ENCODE measurements at regions not wholly inside any gene's neighbourhood (a gene's known extent, or its start where the extent isn't known, plus 50 kb on each side); places are given as distances from the start of the nearest gene placed in this dataset.

DNA sequence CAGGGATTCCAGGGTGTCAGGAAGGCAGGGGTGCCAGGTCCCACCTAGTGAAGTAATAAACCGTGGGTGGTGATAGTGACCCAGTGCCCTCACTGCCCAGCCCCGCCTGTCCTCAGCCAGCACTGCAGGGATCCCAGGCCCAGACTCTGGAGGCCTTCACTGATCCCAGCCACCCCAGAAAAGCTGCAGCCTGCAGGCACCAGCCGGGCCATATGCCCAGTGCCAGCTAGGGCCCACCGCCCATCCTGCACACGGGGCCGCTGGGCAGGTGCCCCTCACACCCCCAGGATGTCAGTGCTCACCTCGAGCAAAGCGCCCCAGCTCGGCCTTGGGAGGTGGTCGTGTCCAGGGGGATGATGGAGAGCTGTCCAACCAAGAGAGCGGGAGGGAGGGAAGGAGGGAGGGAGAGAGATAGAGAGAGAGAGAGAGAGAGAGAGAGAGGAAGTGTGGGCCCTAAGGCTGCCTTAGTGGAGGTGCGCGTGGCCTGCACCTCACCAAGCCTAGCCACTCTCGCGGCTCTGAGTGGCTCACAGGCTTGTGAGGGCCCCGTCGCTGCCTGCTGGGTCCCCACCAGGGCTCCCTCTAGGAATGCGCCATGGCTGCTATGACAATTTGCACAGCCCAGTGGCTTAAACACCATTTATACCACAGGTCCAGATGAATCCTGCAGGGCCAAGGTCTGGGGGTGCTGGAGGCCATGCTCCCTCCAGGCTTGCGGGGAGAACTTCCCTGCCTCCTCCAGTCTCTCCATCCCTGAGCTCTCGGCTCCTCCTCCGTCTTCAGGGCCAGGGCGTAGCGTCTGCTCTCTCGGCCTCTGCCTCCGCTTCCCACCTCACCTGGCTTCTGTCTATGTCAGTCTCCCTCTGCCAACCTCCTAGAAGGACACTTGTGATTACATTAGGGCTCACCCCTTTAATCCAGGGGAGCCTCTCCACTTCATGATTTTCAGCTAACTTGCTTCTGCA, 401.0 kb downstream of the TMEM121 start:
- TF ChIP-seq CTCF (IDR thresholded peaks at IDR 0.05; ENCODE audit: low read depth, low read length, missing input control) (no peak), TAF1 (conservative IDR thresholded peaks at IDR 0.05) (no peak), HNF4A (conservative IDR thresholded peaks at IDR 0.05) (no peak), RAD21 (IDR thresholded peaks at IDR 0.05) (no peak), YY1 (IDR thresholded peaks at IDR 0.05) (no peak), SP1 (IDR thresholded peaks at IDR 0.05) (no peak), EGR1 (IDR thresholded peaks at IDR 0.05; ENCODE audit: low read depth in 2 of 2) (no peak), ZBTB33 (IDR thresholded peaks at IDR 0.05) (no peak)
- TF ChIP-seq, protein P1, sequence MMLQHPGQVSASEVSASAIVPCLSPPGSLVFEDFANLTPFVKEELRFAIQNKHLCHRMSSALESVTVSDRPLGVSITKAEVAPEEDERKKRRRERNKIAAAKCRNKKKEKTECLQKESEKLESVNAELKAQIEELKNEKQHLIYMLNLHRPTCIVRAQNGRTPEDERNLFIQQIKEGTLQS (IDR thresholded peaks at IDR 0.05) = no peak
- TF ChIP-seq, protein P2, sequence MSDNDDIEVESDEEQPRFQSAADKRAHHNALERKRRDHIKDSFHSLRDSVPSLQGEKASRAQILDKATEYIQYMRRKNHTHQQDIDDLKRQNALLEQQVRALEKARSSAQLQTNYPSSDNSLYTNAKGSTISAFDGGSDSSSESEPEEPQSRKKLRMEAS (IDR thresholded peaks at IDR 0.05) = no peak
